Fibroblast of lung (primary cell): ENCODE measurements at regions not wholly inside any gene's neighbourhood (a gene's known extent, or its start where the extent isn't known, plus 50 kb on each side); places are given as distances from the start of the nearest gene placed in this dataset.

Source experiments
- CTCF ChIP-seq, 2 donors: IDR thresholded peaks in 1 of 2; conservative IDR thresholded peaks in 1 of 2; 1 replicate in 1 of 2; 2 replicates in 1 of 2; pipeline ENCODE4 v1.5.1; 2011 to 2012; ENCODE audit warnings: low read length in 2 of 2, control low read depth in 1 of 2, inconsistent platforms in 1 of 2, low read depth in 1 of 2, mild to moderate bottlenecking in 1 of 2
- EZH2 ChIP-seq: IDR thresholded peaks from 2 replicates; pipeline ENCODE4 v1.5.1; 2012; ENCODE audit warnings: low read length, control low read depth, mild to moderate bottlenecking; ENCODE audit errors: missing control alignments

- TF ChIP-seq EZH2: no peak
- TF ChIP-seq CTCF (conservative IDR thresholded peaks at IDR 0.05 in 1 of 2, IDR thresholded peaks at IDR 0.05 in 1 of 2; ENCODE audit: low read depth in 1 of 2, low read length in 2 of 2): no peak
These were observed 108.0 kb upstream of the CIBAR2 start for GRCh38 chr16:85220125-85220839.
